Loucy (cell line): ENCODE measurements at regions not wholly inside any gene's neighbourhood (a gene's known extent, or its start where the extent isn't known, plus 50 kb on each side); places are given as distances from the start of the nearest gene placed in this dataset.

Experiments
- H2AFZ ChIP-seq: fragments of 200-600 bp; sonication (generic); 2 replicates; pipeline ENCODE4 v1.6.0; 2016; ENCODE audit warnings: antibody characterized with exemption, mild to moderate bottlenecking, low read length, moderate library complexity
- H3F3A ChIP-seq: fragments of 200-600 bp; 2 replicates; pipeline ENCODE4 v1.6.0; 2016; ENCODE audit warnings: antibody characterized with exemption, low read depth, mild to moderate bottlenecking
- H3K27me3 ChIP-seq: fragments of 200-600 bp; sonication (generic); 2 replicates; pipeline ENCODE4 v1.6.1; 2014; ENCODE audit warnings: low read length, mild to moderate bottlenecking; ENCODE audit not compliant: insufficient read depth, poor library complexity, severe bottlenecking
- H3K36me3 ChIP-seq: fragments of 200-600 bp; sonication (generic); 2 replicates; pipeline ENCODE4 v1.6.1; 2016; ENCODE audit warnings: low read length; ENCODE audit not compliant: insufficient read depth
- H3K4me1 ChIP-seq: fragments of 200-600 bp; sonication (generic); 2 replicates; pipeline ENCODE4 v1.5.1; 2014; ENCODE audit warnings: low read length, mild to moderate bottlenecking; ENCODE audit not compliant: insufficient read depth, poor library complexity, severe bottlenecking
- H3K4me2 ChIP-seq: fragments of 200-600 bp; sonication (generic); 2 replicates; pipeline ENCODE4 v1.6.0; 2014; ENCODE audit warnings: antibody characterized with exemption, low read length, low read depth, mild to moderate bottlenecking; ENCODE audit not compliant: poor library complexity, severe bottlenecking
- H3K4me3 ChIP-seq: fragments of 200-600 bp; sonication (generic); 2 replicates; pipeline ENCODE4 v1.5.1; 2014; ENCODE audit warnings: low read length, mild to moderate bottlenecking, mixed read lengths; ENCODE audit not compliant: poor library complexity, severe bottlenecking
- H3K79me2 ChIP-seq: fragments of 200-600 bp; sonication (generic); 2 replicates; pipeline ENCODE4 v1.6.1; 2014; ENCODE audit warnings: low read length; ENCODE audit not compliant: insufficient read depth
- H3K9ac ChIP-seq: fragments of 200-600 bp; sonication (generic); 2 replicates; pipeline ENCODE4 v1.6.0; 2014; ENCODE audit warnings: mild to moderate bottlenecking, low read depth, low read length, moderate library complexity; ENCODE audit not compliant: poor library complexity, severe bottlenecking
- H3K9me2 ChIP-seq: fragments of 200-600 bp; sonication (generic); replicated peaks from 2 replicates; pipeline ENCODE4 v1.6.1; 2016; ENCODE audit warnings: low read depth, low read length, mixed read lengths
- H3K9me3 ChIP-seq: fragments of 200-600 bp; sonication (generic); 2 replicates; pipeline ENCODE4 v1.6.1; 2014; ENCODE audit warnings: mild to moderate bottlenecking, antibody characterized with exemption, low read length, low read depth; ENCODE audit not compliant: insufficient read depth
- H4K20me1 ChIP-seq: fragments of 200-600 bp; sonication (generic); 2 replicates; pipeline ENCODE4 v1.6.0; 2014; ENCODE audit warnings: antibody characterized with exemption, low read length, mild to moderate bottlenecking; ENCODE audit not compliant: insufficient read depth, poor library complexity, severe bottlenecking
- CTCF ChIP-seq: fragments of 200-600 bp; sonication (generic); conservative IDR thresholded peaks from 2 replicates; pipeline ENCODE4 v1.5.1; 2014; ENCODE audit warnings: mild to moderate bottlenecking, antibody characterized with exemption, low read length
- EZH2phosphoT487 ChIP-seq: fragments of 200-600 bp; IDR thresholded peaks from 2 replicates; pipeline ENCODE4 v1.6.1; 2018; ENCODE audit warnings: antibody characterized with exemption, mild to moderate bottlenecking, moderate library complexity, borderline replicate concordance

GRCh38 chr1:235023711-235024439 lies 104.8 kb downstream of the TOMM20 start:
- no peaks in the 10 kb centered on the region for H3K9me3 ChIP-seq
- H4K20me1 ChIP-seq: no peaks in the 10 kb centered on the region
- H3K36me3 ChIP-seq: no peaks in the 10 kb centered on the region
- H3F3A ChIP-seq: no peaks in the 10 kb centered on the region
- no peak overlapping the region for H3K4me3 ChIP-seq
- H3K79me2 ChIP-seq: no peaks in the 10 kb centered on the region
- peaks cover 18% of the 10 kb centered on the region for H3K4me1 ChIP-seq
- no peaks in the 10 kb centered on the region for H3K27me3 ChIP-seq
- no peaks in the 10 kb centered on the region for H3K9me2 ChIP-seq
- no peak overlapping the region for H3K4me2 ChIP-seq
- TF ChIP-seq CTCF: no peak
- TF ChIP-seq EZH2phosphoT487: no peak
- no peak overlapping the region for H3K9ac ChIP-seq
- H2AFZ ChIP-seq: no peak overlapping the region

GRCh38 chr1:235022981-235023710 lies 105.5 kb downstream of the TOMM20 start:
- Histone ChIP-seq H3K36me3 (no peaks in the 10 kb centered on the region), H3K4me3 (no peak overlapping the region), H3K9me2 (no peaks in the 10 kb centered on the region), H3K4me2 (no peak overlapping the region), H2AFZ (no peak overlapping the region), H4K20me1 (no peaks in the 10 kb centered on the region), H3K27me3 (no peaks in the 10 kb centered on the region), H3K9ac (no peak overlapping the region), H3F3A (no peaks in the 10 kb centered on the region), H3K79me2 (no peaks in the 10 kb centered on the region), H3K9me3 (no peaks in the 10 kb centered on the region), H3K4me1 (peaks cover 21% of the 10 kb centered on the region)
- TF ChIP-seq EZH2phosphoT487 (no peak), CTCF (no peak)

- H3K9me2 ChIP-seq: no peaks in the 10 kb centered on the region
- H3K9me3 ChIP-seq: no peaks in the 10 kb centered on the region
- H3K9ac ChIP-seq: no peak overlapping the region
- H3F3A ChIP-seq: no peaks in the 10 kb centered on the region
- TF ChIP-seq EZH2phosphoT487 (no peak), CTCF (no peak)
- no peaks in the 10 kb centered on the region for H4K20me1 ChIP-seq
- H3K79me2 ChIP-seq: no peaks in the 10 kb centered on the region
- no peaks in the 10 kb centered on the region for H3K36me3 ChIP-seq
- no peak overlapping the region for H3K4me3 ChIP-seq
- no peak overlapping the region for H3K4me2 ChIP-seq
- H2AFZ ChIP-seq: no peak overlapping the region
- peaks cover 21% of the 10 kb centered on the region for H3K4me1 ChIP-seq
- no peaks in the 10 kb centered on the region for H3K27me3 ChIP-seq
These were observed 106.2 kb downstream of the TOMM20 start for GRCh38 chr1:235022341-235022980.
